ENCODE measurements at regions not wholly inside any gene's neighbourhood (a gene's known extent, or its start where the extent isn't known, plus 50 kb on each side); places are given as distances from the start of the nearest gene placed in this dataset.

- TF ChIP-seq TAF1 (IDR thresholded peaks at IDR 0.05; ENCODE audit: borderline replicate concordance, insufficient read depth, low read length): no peak
- no peak for TF ChIP-seq FOXP2 (optimal IDR thresholded peaks at IDR 0.05; ENCODE audit: borderline replicate concordance, extremely low read depth, extremely low read length, insufficient read depth)
- TF ChIP-seq POLR2AphosphoS5 (IDR thresholded peaks at IDR 0.05; ENCODE audit: low read depth, low read length): no peak
- TF ChIP-seq SIN3A (IDR thresholded peaks at IDR 0.05; ENCODE audit: borderline replicate concordance, insufficient read depth, low read length): no peak
- TF ChIP-seq REST (IDR thresholded peaks at IDR 0.05; ENCODE audit: insufficient read depth in 1 of 2, low read depth in 2 of 2, low read length in 2 of 2): no peak
Observed at GRCh38 chr10:44292390-44293002, 92.4 kb downstream of the CXCL12 start.

- TF ChIP-seq FOXP2 (optimal IDR thresholded peaks at IDR 0.05; ENCODE audit: borderline replicate concordance, extremely low read depth, extremely low read length, insufficient read depth): no peak
Observed at GRCh38 chr10:44291091-44291490, 93.8 kb downstream of the CXCL12 start.

GRCh38 chr10:44289125-44289524, 95.8 kb downstream of the CXCL12 start:
- TF ChIP-seq SIN3A (IDR thresholded peaks at IDR 0.05; ENCODE audit: borderline replicate concordance, insufficient read depth, low read length) (no peak), POLR2AphosphoS5 (IDR thresholded peaks at IDR 0.05; ENCODE audit: low read depth, low read length) (no peak), TAF1 (IDR thresholded peaks at IDR 0.05; ENCODE audit: borderline replicate concordance, insufficient read depth, low read length) (no peak), REST (IDR thresholded peaks at IDR 0.05; ENCODE audit: insufficient read depth in 1 of 2, low read depth in 2 of 2, low read length in 2 of 2) (no peak), FOXP2 (optimal IDR thresholded peaks at IDR 0.05; ENCODE audit: borderline replicate concordance, extremely low read depth, extremely low read length, insufficient read depth) (no peak)

- TF ChIP-seq POLR2AphosphoS5 (IDR thresholded peaks at IDR 0.05; ENCODE audit: low read depth, low read length) (no peak), TAF1 (IDR thresholded peaks at IDR 0.05; ENCODE audit: borderline replicate concordance, insufficient read depth, low read length) (no peak), REST (IDR thresholded peaks at IDR 0.05; ENCODE audit: insufficient read depth in 1 of 2, low read depth in 2 of 2, low read length in 2 of 2) (no peak), SIN3A (IDR thresholded peaks at IDR 0.05; ENCODE audit: borderline replicate concordance, insufficient read depth, low read length) (no peak), FOXP2 (optimal IDR thresholded peaks at IDR 0.05; ENCODE audit: borderline replicate concordance, extremely low read depth, extremely low read length, insufficient read depth) (no peak)
Observed at GRCh38 chr10:44287408-44287807, 97.5 kb downstream of the CXCL12 start.

- no peak for TF ChIP-seq TAF1 (IDR thresholded peaks at IDR 0.05; ENCODE audit: borderline replicate concordance, insufficient read depth, low read length)
- no peak for TF ChIP-seq POLR2AphosphoS5 (IDR thresholded peaks at IDR 0.05; ENCODE audit: low read depth, low read length)
- no peak for TF ChIP-seq SIN3A (IDR thresholded peaks at IDR 0.05; ENCODE audit: borderline replicate concordance, insufficient read depth, low read length)
- no peak for TF ChIP-seq FOXP2 (optimal IDR thresholded peaks at IDR 0.05; ENCODE audit: borderline replicate concordance, extremely low read depth, extremely low read length, insufficient read depth)
- TF ChIP-seq REST (IDR thresholded peaks at IDR 0.05; ENCODE audit: insufficient read depth in 1 of 2, low read depth in 2 of 2, low read length in 2 of 2): no peak
Observed at GRCh38 chr10:44284198-44285084, 100.5 kb downstream of the CXCL12 start.
